Skeletal muscle cell (primary cell): ENCODE measurements at regions not wholly inside any gene's neighbourhood (a gene's known extent, or its start where the extent isn't known, plus 50 kb on each side); places are given as distances from the start of the nearest gene placed in this dataset.

Experiments used
- DNase-seq: peaks from one replicate; pipeline ENCODE4 v3.0.0-alpha.2; 2010; ENCODE audit warnings: low read depth
- H3K4me3 ChIP-seq: 2 replicates; pipeline ENCODE4 v1.5.1; 2011; ENCODE audit warnings: low read depth, mild to moderate bottlenecking, control low read depth, low read length, moderate library complexity

- no peak for DNase-seq
- no peak overlapping the region for H3K4me3 ChIP-seq
Observed at GRCh38 chr9:118326326-118326725, 622.1 kb downstream of the TLR4 start.

GRCh38 chr9:118330191-118330986 is 626.2 kb downstream of the TLR4 start:
- no peak for DNase-seq
- H3K4me3 ChIP-seq = no peak overlapping the region

DNA sequence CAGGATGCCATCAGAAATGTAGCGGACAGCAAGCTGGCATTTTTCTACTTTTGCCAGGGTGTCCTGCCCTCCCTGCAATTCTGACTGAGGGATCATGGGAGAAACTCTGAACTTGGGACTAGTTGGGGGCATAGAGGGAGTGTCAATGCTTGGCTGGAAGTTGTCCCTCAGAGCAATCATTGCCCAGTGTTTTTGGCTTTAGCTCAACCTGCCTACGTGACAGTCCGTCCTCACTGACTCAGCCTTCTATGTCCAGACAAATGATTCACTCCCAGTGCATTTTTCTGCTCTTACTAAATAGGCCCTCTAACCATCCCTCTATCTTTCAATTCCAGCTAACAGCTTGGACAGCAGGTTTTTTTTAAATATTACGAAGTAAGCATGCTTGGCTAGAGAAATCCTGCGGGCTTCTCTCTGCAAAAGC is 627.4 kb downstream of the TLR4 start:
- H3K4me3 ChIP-seq = no peak overlapping the region
- peak; percentile 73 for DNase-seq

GRCh38 chr9:118336250-118336942 is 632.2 kb downstream of the TLR4 start:
- no peak overlapping the region for H3K4me3 ChIP-seq
- DNase-seq = no peak

GRCh38 chr9:118336943-118337330 is 632.7 kb downstream of the TLR4 start:
- no peak for DNase-seq
- no peak overlapping the region for H3K4me3 ChIP-seq

DNA sequence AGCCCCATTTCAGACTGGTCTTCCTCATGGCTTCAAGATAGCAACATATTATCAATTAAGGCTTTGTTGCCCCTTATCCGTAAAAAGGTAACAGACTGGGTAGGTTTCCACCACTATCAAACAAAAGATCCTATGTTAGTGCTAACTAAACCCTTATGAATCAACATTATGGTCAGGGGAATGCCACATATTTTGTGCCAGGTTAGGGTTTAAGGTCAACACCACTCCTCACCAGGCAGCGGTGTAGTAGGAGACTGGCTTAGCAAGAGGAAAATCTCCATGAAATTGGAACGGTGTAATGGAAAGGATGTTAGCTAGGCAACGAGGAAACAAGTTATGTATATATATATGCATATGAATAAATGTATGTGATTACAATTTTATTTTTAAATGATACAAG is 655.8 kb downstream of the TLR4 start:
- H3K4me3 ChIP-seq = no peak overlapping the region
- no peak for DNase-seq

DNA sequence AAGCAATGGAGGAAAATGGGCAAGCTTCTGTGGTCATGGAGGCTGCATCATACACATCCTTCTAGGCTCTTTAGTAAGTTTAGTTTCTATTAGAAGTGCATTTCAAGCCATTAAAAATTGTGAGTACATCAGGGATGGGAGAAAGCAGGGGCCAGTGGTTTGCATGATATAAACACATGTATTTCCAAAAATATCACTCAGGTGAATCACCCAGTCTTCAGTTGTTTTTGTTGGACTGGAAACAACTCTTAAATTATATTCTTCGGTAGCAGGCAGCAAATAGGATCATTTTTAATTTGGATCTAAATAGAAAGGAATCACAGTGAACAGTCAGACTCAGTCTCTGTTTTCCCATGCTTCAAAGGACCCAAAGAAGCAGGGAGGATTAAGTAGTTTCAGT is 657.9 kb downstream of the TLR4 start:
- DNase-seq = peak; percentile 16
- no peak overlapping the region for H3K4me3 ChIP-seq

GRCh38 chr9:118362596-118362995 is 658.4 kb downstream of the TLR4 start:
- no peak overlapping the region for H3K4me3 ChIP-seq
- DNase-seq = no peak

DNA sequence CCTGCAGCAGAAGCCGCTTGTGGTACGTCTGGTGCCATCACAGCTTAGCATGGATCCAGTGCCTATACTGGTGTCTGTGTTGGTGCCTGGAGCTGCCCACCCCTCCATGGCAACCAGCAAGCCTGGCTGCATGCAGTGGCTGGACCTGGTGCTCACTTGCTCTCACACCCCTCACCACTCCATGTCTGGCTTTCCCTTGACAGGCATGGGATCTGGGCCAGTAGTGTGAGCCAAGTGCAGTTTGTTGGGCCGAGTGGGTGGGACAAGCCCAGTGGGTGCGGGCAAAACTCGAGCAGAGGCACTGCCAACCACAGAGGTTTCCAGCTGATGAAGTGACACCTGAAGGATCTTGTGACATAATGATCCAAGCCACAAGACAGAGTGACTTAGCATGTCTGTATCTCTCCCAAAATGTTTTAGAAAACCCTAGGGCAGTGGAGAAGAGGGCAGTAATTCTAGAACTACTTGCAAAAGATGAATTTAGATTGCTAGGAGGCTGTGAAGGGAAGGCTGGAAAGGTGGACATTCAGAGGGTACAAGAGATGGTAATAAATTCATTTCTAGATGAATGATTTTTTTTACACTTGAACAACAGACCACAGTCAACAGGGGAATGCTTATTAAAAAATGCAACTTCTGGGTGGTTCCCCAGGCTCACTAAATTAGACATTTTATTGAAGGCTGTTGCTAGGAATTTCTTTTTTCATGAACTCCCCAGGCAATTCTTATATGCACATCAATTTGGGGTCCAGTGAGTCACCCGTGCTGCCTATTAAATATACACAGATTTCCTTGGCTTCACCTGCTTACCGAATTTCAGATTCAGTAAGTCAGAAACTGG is 660.3 kb downstream of the TLR4 start:
- no peak overlapping the region for H3K4me3 ChIP-seq
- DNase-seq = no peak

DNA sequence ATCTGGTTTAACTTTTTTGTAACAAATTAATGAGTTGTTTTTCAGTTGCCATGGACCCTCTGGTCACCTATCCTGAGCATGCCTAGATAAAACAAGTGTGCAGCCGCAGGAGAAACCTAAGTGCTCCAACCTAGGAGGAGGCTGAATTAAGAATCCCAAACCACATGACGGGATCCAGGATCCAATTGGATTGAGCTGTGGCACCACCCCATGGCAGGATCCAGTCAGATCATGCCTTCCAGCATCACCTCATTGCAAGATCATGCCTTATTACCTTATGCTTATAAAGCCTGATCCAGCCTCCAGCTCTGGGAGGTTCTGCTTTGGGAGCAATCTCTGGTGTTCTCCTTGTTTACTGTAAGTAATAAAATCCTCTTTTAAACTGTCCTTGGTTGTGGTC is 662.0 kb downstream of the TLR4 start:
- DNase-seq = no peak
- no peak overlapping the region for H3K4me3 ChIP-seq

DNA sequence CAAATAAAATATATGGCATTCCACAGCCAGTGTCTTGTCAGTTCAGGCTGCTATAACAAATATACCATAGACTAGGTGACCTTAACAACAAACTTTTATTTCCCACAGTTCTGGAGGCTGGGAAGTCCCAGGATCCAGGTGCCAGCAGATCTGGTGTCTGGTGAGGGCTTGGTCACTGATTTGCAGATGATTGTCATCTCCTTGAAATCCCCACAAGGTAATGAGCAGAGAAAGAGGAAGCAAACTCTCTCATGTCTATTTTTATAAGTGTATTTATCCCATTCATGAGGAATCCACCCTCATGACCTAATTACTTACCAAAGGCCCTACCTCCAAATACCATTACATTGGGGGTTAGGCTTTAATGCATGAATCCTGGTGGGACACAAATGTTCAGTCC is 663.2 kb downstream of the TLR4 start:
- no peak for DNase-seq
- no peak overlapping the region for H3K4me3 ChIP-seq

DNA sequence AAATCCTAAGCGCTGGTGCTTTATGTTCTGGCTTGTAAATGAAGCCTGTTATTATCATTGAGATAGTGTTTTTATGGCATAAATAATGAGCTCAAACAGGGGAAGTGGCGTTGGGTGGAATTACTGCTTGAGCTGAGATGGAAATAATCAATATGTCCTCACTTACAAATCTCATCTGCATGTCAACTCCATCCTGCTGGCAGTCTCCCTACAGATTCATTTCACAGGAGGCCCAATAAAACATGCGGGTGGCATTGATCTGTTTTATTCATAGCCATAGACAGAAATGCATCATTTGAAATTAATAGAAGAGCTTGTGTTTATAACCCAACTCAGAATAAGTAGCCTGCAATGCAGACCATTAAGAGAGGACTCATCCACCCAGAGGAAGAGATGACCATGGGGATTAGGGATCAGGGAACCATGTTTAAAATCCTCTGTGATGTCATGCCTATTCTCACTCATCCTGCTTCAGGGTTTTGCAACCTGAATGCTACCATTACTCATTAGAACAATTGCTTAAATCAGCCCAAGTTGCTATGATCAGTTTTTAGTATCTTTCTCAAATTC is 680.4 kb downstream of the TLR4 start:
- no peak for DNase-seq
- H3K4me3 ChIP-seq = no peak overlapping the region

- H3K4me3 ChIP-seq = no peak overlapping the region
- DNase-seq = no peak
Observed at GRCh38 chr9:118395415-118395814, 691.2 kb downstream of the TLR4 start.

DNA sequence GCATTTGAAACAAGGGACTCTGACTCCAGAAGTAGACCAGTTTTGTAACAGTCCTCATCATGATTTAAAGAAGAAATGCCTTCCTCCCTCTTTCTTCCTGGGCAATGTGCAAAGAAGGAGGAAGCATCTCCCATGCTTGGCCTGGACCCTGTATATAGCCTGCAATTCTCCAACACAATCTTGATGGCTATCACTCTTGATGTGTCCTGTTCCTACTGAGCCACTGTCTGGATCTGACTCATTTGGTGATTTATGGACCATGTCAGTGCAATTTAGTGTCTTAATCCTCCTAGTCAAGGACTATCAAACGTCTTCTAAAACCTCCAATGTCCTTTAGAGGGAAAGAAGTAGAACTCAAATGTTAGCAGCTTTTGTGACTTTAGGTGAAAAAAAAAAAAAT is 697.3 kb downstream of the TLR4 start:
- DNase-seq = no peak

DNA sequence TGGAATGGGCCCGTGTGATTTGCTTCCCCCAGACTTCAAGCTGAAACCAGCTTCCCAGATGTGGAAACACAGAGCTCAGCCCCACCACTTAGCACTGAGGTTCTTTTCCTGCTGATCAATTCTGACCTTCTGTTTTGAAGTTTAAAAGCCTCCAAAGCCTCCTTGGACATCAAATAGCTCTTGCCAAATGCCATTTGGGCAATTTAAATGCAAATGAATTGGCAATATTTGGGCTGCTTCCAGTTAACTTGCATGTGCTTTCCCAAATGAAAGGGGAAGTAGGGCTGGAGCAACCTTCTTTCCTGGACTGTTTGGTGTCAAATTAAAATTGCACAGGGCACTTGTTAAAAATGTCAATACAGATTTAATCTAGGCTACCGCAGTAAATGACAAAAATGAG is 710.5 kb downstream of the TLR4 start:
- DNase-seq = no peak
- H3K4me3 ChIP-seq = no peak overlapping the region

More for the DNA sequence above, 697.3 kb downstream of the TLR4 start:
- no peak overlapping the region for H3K4me3 ChIP-seq

DNA sequence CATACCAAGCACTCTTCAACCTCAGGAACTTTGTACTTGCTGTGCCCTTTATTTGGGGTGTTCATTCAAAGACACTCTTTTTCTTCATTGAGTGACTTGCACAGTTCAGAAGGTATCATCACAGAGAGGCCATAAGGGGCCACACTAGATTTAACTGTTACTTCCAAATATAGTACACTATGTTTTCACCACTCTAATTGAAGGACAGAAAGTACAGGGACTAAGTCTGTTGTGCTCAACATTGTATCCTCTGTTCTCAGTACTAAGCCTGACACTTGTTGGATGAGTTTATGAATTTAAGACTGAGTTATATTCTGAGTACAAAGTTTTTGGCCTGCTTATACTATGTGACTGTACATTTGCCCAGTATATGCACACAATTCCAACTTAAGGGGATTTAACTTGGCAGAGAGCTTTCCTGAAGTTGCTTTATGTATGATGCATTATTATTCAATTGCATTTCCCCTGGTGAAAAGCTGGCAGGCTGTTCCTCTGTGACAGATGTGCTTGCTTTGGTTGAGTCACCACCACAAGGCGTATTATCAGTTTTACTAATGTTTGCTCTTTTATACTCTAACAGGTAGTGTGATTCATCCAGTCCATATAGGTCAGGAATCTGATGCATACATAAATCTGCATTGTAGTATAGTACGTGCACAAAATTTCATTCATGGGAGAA is 714.8 kb downstream of the TLR4 start:
- no peak for DNase-seq
- no peak overlapping the region for H3K4me3 ChIP-seq

- no peak for DNase-seq
- no peak overlapping the region for H3K4me3 ChIP-seq
Observed at GRCh38 chr9:118419676-118420075, 715.5 kb downstream of the TLR4 start.

- DNase-seq = no peak
- H3K4me3 ChIP-seq = no peak overlapping the region
Observed at GRCh38 chr9:118422508-118422907, 718.3 kb downstream of the TLR4 start.

GRCh38 chr9:118423021-118423420 is 718.8 kb downstream of the TLR4 start:
- no peak for DNase-seq
- H3K4me3 ChIP-seq = no peak overlapping the region
